ENCODE measurements at regions not wholly inside any gene's neighbourhood (a gene's known extent, or its start where the extent isn't known, plus 50 kb on each side); places are given as distances from the start of the nearest gene placed in this dataset.

- DNase-seq (ENCODE audit: low spot score), result no peak
- POLR2A ChIA-PET, result no interaction called here
- no TSS peak for BruUV-seq (replicated peaks)
- Histone ChIP-seq H3K27ac (ENCODE audit: low read depth, low read length, poor library complexity, severe bottlenecking) (no peak overlapping the region), H3K4me2 (ENCODE audit: low read length) (no peak overlapping the region), H2AFZ (ENCODE audit: low read length) (no peak overlapping the region), H3K4me3 (ENCODE audit: low read depth, low read length, poor library complexity, severe bottlenecking) (no peak overlapping the region), H3K36me3 (ENCODE audit: insufficient read depth, low read length) (no peaks in the 10 kb centered on the region), H3K4me1 (ENCODE audit: insufficient read depth, low read length, poor library complexity, severe bottlenecking) (no peaks in the 10 kb centered on the region), H3K9me2 (ENCODE audit: insufficient read depth, low read length) (no peaks in the 10 kb centered on the region), H3K79me2 (ENCODE audit: insufficient read depth, low read depth, low read length) (no peaks in the 10 kb centered on the region), H4K20me1 (ENCODE audit: insufficient read depth, low read length) (no peaks in the 10 kb centered on the region), H3K9me3 (ENCODE audit: low read length) (no peaks in the 10 kb centered on the region)
- intact Hi-C loops (cut with micrococcal nuclease; ENCODE audit: unreplicated experiment), result no loop called here
- CTCF ChIA-PET (ENCODE audit: unreplicated experiment), result no interaction called here
- TF ChIP-seq, protein P1, sequence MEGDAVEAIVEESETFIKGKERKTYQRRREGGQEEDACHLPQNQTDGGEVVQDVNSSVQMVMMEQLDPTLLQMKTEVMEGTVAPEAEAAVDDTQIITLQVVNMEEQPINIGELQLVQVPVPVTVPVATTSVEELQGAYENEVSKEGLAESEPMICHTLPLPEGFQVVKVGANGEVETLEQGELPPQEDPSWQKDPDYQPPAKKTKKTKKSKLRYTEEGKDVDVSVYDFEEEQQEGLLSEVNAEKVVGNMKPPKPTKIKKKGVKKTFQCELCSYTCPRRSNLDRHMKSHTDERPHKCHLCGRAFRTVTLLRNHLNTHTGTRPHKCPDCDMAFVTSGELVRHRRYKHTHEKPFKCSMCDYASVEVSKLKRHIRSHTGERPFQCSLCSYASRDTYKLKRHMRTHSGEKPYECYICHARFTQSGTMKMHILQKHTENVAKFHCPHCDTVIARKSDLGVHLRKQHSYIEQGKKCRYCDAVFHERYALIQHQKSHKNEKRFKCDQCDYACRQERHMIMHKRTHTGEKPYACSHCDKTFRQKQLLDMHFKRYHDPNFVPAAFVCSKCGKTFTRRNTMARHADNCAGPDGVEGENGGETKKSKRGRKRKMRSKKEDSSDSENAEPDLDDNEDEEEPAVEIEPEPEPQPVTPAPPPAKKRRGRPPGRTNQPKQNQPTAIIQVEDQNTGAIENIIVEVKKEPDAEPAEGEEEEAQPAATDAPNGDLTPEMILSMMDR (conservative IDR thresholded peaks at IDR 0.05; ENCODE audit: low read length), result no peak
- no peak for TF ChIP-seq EZH2phosphoT487 (IDR thresholded peaks at IDR 0.05; ENCODE audit: borderline replicate concordance, low read depth, low read length)
Observed at GRCh38 chr11:45501392-45502225, 163.8 kb downstream of the CHST1 start.

GRCh38 chr11:45500451-45500850 lies 165.0 kb downstream of the CHST1 start:
- intact Hi-C loops (cut with micrococcal nuclease; ENCODE audit: unreplicated experiment), result no loop called here
- Histone ChIP-seq H3K9me2 (ENCODE audit: insufficient read depth, low read length) (no peaks in the 10 kb centered on the region), H3K4me2 (ENCODE audit: low read length) (no peak overlapping the region), H3K4me3 (ENCODE audit: low read depth, low read length, poor library complexity, severe bottlenecking) (no peak overlapping the region), H3K9me3 (ENCODE audit: low read length) (no peaks in the 10 kb centered on the region), H3K27ac (ENCODE audit: low read depth, low read length, poor library complexity, severe bottlenecking) (no peak overlapping the region), H3K4me1 (ENCODE audit: insufficient read depth, low read length, poor library complexity, severe bottlenecking) (no peaks in the 10 kb centered on the region), H3K36me3 (ENCODE audit: insufficient read depth, low read length) (no peaks in the 10 kb centered on the region), H3K79me2 (ENCODE audit: insufficient read depth, low read depth, low read length) (no peaks in the 10 kb centered on the region), H2AFZ (ENCODE audit: low read length) (no peak overlapping the region), H4K20me1 (ENCODE audit: insufficient read depth, low read length) (no peaks in the 10 kb centered on the region)
- POLR2A ChIA-PET, result no interaction called here
- DNase-seq (ENCODE audit: low spot score), result no peak
- CTCF ChIA-PET (ENCODE audit: unreplicated experiment), result no interaction called here
- no TSS peak for BruUV-seq (replicated peaks)
- TF ChIP-seq, protein P1 (conservative IDR thresholded peaks at IDR 0.05; ENCODE audit: low read length), result no peak
- no peak for TF ChIP-seq EZH2phosphoT487 (IDR thresholded peaks at IDR 0.05; ENCODE audit: borderline replicate concordance, low read depth, low read length)

DNA sequence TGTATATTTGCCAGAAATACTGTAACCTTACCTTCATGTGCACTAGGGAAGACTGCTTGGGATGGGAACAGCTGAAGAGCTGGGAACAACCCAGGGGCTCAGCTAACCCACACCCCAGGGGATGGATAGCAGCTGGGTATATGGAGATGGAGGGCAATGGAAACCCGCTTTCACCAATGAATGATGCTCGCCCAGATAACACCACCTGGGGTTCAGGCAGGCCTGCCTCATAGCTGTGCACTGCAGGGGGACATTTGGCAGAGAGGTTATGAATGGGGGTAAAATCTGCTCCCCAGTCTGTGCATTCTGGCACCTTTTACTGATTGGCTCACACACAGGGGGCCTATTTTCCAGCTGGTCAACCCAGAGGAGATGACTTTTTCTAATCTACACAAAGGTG lies 170.7 kb downstream of the CHST1 start:
- H3K4me3 ChIP-seq (ENCODE audit: low read depth, low read length, poor library complexity, severe bottlenecking), result no peak overlapping the region
- no peaks in the 10 kb centered on the region for H3K9me2 ChIP-seq (ENCODE audit: insufficient read depth, low read length)
- BruUV-seq (replicated peaks), result no TSS peak
- no peak overlapping the region for H2AFZ ChIP-seq (ENCODE audit: low read length)
- H3K4me1 ChIP-seq (ENCODE audit: insufficient read depth, low read length, poor library complexity, severe bottlenecking), result no peaks in the 10 kb centered on the region
- TF ChIP-seq, protein P1 (conservative IDR thresholded peaks at IDR 0.05; ENCODE audit: low read length), result no peak
- TF ChIP-seq EZH2phosphoT487 (IDR thresholded peaks at IDR 0.05; ENCODE audit: borderline replicate concordance, low read depth, low read length), result no peak
- no peaks in the 10 kb centered on the region for H3K79me2 ChIP-seq (ENCODE audit: insufficient read depth, low read depth, low read length)
- CTCF ChIA-PET (ENCODE audit: unreplicated experiment), result no interaction called here
- intact Hi-C loops (cut with micrococcal nuclease; ENCODE audit: unreplicated experiment), result no loop called here
- DNase-seq (ENCODE audit: low spot score), result no peak
- no peaks in the 10 kb centered on the region for H4K20me1 ChIP-seq (ENCODE audit: insufficient read depth, low read length)
- H3K36me3 ChIP-seq (ENCODE audit: insufficient read depth, low read length), result no peaks in the 10 kb centered on the region
- no peak overlapping the region for H3K4me2 ChIP-seq (ENCODE audit: low read length)
- POLR2A ChIA-PET, result no interaction called here
- H3K27ac ChIP-seq (ENCODE audit: low read depth, low read length, poor library complexity, severe bottlenecking), result no peak overlapping the region
- H3K9me3 ChIP-seq (ENCODE audit: low read length), result no peaks in the 10 kb centered on the region
